ENCODE measurements at regions not wholly inside any gene's neighbourhood (a gene's known extent, or its start where the extent isn't known, plus 50 kb on each side); places are given as distances from the start of the nearest gene placed in this dataset.

DNA sequence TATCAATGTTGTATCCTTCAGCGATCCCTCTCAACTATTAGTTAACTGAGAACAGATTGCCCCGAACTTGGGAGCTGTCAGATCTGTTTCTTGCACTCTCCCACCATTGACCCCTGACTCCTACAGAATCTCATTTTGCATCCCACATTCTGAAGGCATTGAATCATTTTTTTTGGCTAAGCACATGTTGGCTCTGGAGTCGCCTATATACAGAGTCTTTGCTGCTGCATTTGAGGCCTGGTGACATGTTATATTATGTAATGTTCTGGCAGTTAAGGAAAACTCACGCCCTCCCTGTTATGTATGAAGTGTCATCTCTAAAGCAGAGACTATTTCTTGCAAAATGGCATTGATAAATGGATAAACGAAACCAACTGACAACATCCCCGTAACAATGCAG, 159.2 kb upstream of the ITGB1 start:
- Histone ChIP-seq H4K20me1 (ENCODE audit: insufficient read depth, low read length) (no peaks in the 10 kb centered on the region), H3K27me3 (ENCODE audit: control insufficient read depth in 2 of 2, insufficient read depth in 2 of 2, low read length in 2 of 2) (no peaks in the 10 kb centered on the region), H3K9ac (ENCODE audit: insufficient read depth, low read length, poor library complexity, severe bottlenecking) (no peak overlapping the region), H3K27ac (ENCODE audit: low read depth in 1 of 2, low read length in 2 of 2) (no peak overlapping the region), H3K36me3 (replicated peaks in 1 of 2; ENCODE audit: control insufficient read depth in 1 of 2, insufficient read depth in 2 of 2, low read length in 2 of 2) (no peaks in the 10 kb centered on the region), H2AFZ (ENCODE audit: insufficient read depth, low read depth, low read length, poor library complexity, severe bottlenecking) (no peak overlapping the region), H3K9me3 (replicated peaks in 1 of 2; ENCODE audit: control insufficient read depth in 1 of 2, insufficient read depth in 1 of 2, low read length in 2 of 2) (no peaks in the 10 kb centered on the region), H3K4me3 (replicated peaks in 1 of 3; ENCODE audit: low read depth in 2 of 3, low read length in 3 of 3) (no peak overlapping the region), H3K79me2 (ENCODE audit: insufficient read depth, low read length) (no peaks in the 10 kb centered on the region), H3K4me2 (replicated peaks; ENCODE audit: extremely low read depth, low read length, poor library complexity, severe bottlenecking) (no peak overlapping the region), H3K4me1 (ENCODE audit: control insufficient read depth in 1 of 2, insufficient read depth in 2 of 2, low read length in 2 of 2) (no peaks in the 10 kb centered on the region)
- no peak overlapping the region for H3K27ac Mint-ChIP-seq
- intact Hi-C loops (cut with micrococcal nuclease): no loop called here
- H3K4me3 Mint-ChIP-seq: no peak overlapping the region
- H3K36me3 Mint-ChIP-seq: no peaks in the 10 kb centered on the region
- peaks cover 2% of the 10 kb centered on the region for H3K4me1 Mint-ChIP-seq
- TF ChIP-seq, protein P1, sequence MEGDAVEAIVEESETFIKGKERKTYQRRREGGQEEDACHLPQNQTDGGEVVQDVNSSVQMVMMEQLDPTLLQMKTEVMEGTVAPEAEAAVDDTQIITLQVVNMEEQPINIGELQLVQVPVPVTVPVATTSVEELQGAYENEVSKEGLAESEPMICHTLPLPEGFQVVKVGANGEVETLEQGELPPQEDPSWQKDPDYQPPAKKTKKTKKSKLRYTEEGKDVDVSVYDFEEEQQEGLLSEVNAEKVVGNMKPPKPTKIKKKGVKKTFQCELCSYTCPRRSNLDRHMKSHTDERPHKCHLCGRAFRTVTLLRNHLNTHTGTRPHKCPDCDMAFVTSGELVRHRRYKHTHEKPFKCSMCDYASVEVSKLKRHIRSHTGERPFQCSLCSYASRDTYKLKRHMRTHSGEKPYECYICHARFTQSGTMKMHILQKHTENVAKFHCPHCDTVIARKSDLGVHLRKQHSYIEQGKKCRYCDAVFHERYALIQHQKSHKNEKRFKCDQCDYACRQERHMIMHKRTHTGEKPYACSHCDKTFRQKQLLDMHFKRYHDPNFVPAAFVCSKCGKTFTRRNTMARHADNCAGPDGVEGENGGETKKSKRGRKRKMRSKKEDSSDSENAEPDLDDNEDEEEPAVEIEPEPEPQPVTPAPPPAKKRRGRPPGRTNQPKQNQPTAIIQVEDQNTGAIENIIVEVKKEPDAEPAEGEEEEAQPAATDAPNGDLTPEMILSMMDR (IDR thresholded peaks at IDR 0.05): no peak
- no peak for DNase-seq
- H3K9me3 Mint-ChIP-seq: no peaks in the 10 kb centered on the region
- 81% methylated on average over 2 of the region's 6 CpGs for WGBS (ENCODE audit: insufficient coverage)
- peaks cover 0 to 2% (median 0%) of the 10 kb centered on the region in 3 donors for H3K27me3 Mint-ChIP-seq (ENCODE audit: low read depth in 3 of 3)

DNA sequence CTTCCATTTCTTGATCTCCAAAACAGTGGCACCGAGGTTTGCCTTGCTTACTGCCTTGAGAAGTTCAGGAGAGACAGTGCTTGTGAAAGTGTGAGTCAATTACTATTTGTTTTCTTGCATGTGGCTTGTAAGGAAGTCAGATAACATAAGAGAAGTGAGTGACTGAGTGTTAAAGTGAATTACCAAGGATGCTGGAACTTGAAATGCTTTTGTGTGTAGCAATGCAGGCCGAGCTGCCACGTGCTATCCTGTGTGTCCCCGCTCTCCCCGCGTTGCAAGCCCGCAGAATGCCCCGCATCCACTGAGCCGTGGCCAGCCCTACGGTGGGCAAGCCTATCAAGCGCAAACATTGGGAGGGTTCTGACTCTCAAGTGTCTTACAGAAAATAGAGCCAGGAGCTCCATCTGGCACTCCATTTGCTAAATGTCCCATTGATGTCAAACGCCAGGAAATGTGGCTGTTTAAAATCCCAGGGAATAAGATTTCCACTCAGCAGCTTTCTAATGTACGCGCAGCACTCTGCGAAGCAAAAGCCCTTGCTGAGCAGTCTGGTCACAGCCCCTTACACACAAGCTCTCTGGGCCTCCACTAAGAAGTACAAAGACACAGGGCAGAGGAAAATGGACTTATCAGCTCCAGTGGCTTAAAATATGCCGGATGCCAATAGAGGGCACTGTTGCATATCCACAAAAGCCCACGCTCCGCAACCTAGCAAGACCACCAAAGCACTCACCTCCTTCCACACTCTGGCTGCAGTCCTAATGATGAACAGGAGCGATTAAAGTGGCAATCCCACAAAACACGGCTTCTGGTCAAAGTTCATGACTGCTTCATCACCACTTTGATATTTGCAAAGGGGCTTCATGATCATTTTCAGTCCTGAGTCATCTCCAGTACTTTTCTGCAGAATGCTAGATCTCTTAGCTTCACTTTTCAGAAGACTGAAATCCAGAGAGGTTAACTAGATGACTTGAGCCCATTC, 158.0 kb upstream of the ITGB1 start:
- no peak overlapping the region for H2AFZ ChIP-seq (ENCODE audit: insufficient read depth, low read depth, low read length, poor library complexity, severe bottlenecking)

More for the DNA sequence above, 158.0 kb upstream of the ITGB1 start:
- Histone ChIP-seq H3K27ac (ENCODE audit: low read depth in 1 of 2, low read length in 2 of 2) (no peak overlapping the region), H4K20me1 (ENCODE audit: insufficient read depth, low read length) (no peaks in the 10 kb centered on the region), H3K27me3 (ENCODE audit: control insufficient read depth in 2 of 2, insufficient read depth in 2 of 2, low read length in 2 of 2) (no peaks in the 10 kb centered on the region), H3K4me2 (replicated peaks; ENCODE audit: extremely low read depth, low read length, poor library complexity, severe bottlenecking) (no peak overlapping the region), H3K9ac (ENCODE audit: insufficient read depth, low read length, poor library complexity, severe bottlenecking) (no peak overlapping the region), H3K79me2 (ENCODE audit: insufficient read depth, low read length) (no peaks in the 10 kb centered on the region), H3K4me3 (replicated peaks in 1 of 3; ENCODE audit: low read depth in 2 of 3, low read length in 3 of 3) (no peak overlapping the region), H3K36me3 (replicated peaks in 1 of 2; ENCODE audit: control insufficient read depth in 1 of 2, insufficient read depth in 2 of 2, low read length in 2 of 2) (no peaks in the 10 kb centered on the region), H3K4me1 (ENCODE audit: control insufficient read depth in 1 of 2, insufficient read depth in 2 of 2, low read length in 2 of 2) (no peaks in the 10 kb centered on the region), H3K9me3 (replicated peaks in 1 of 2; ENCODE audit: control insufficient read depth in 1 of 2, insufficient read depth in 1 of 2, low read length in 2 of 2) (no peaks in the 10 kb centered on the region)
- Mint-ChIP-seq H3K9me3 (no peaks in the 10 kb centered on the region), H3K36me3 (no peaks in the 10 kb centered on the region), H3K4me1 (peaks cover 2% of the 10 kb centered on the region), H3K4me3 (no peak overlapping the region), H3K27ac (no peak overlapping the region), H3K27me3 (ENCODE audit: low read depth in 3 of 3) (peaks cover 0 to 4% (median 1%) of the 10 kb centered on the region in 3 donors)
- no peak for DNase-seq
- 84% methylated on average over 17 of the region's 20 CpGs for WGBS (ENCODE audit: insufficient coverage)
- intact Hi-C loops (cut with micrococcal nuclease): no loop called here
- TF ChIP-seq, protein P1 (IDR thresholded peaks at IDR 0.05): no peak

Data from CD14-positive monocyte (primary cell).